Esophagus muscularis mucosa (tissue), 4 donors: ENCODE measurements at regions not wholly inside any gene's neighbourhood (a gene's known extent, or its start where the extent isn't known, plus 50 kb on each side); places are given as distances from the start of the nearest gene placed in this dataset.

Source experiments
- DNase-seq: peaks from one replicate; pipeline ENCODE4 v3.0.0-alpha.2; 2017; ENCODE audit errors: extremely low spot score
- H3K27ac ChIP-seq, 4 donors: fragments of 200-600 bp; sonication (generic); replicated peaks in 1 of 4; 1 replicate in 3 of 4; 2 replicates in 1 of 4; pipeline ENCODE4 v1.5.1; 2016 to 2019; ENCODE audit warnings: mild to moderate bottlenecking in 1 of 4
- H3K27me3 ChIP-seq, 4 donors: fragments of 200-600 bp; sonication (generic); one replicate each; pipeline versions ENCODE4 v1.5.1 to v1.6.0; 2016 to 2019
- H3K36me3 ChIP-seq, 4 donors: fragments of 200-600 bp; sonication (generic); one replicate each; pipeline ENCODE4 v1.5.1; 2016 to 2019
- H3K4me1 ChIP-seq, 4 donors: fragments of 200-600 bp; sonication (generic); one replicate each; pipeline ENCODE4 v1.5.1; 2016 to 2019
- H3K4me3 ChIP-seq, 4 donors: fragments of 200-600 bp; sonication (generic); 1 replicate in 2 of 4; 2 replicates in 2 of 4; pipeline ENCODE4 v1.5.1; 2016 to 2019; ENCODE audit warnings: mild to moderate bottlenecking in 4 of 4, moderate library complexity in 1 of 4
- H3K9me3 ChIP-seq, 4 donors: fragments of 200-600 bp; sonication (generic); 1 replicate in 3 of 4; 2 replicates in 1 of 4; pipeline ENCODE4 v1.5.1; 2016 to 2019
- CTCF ChIP-seq, 3 experiments: fragments of 200-600 bp in 2 of 3; fragments of 450-650 bp in 1 of 3; sonication (generic) in 2 of 3; IDR thresholded peaks; one replicate each; pipeline ENCODE4 v1.5.1; 2017 to 2019; ENCODE audit warnings: antibody characterized with exemption in 3 of 3, mild to moderate bottlenecking in 2 of 3, moderate library complexity in 1 of 3
- EP300 ChIP-seq: sonication (generic); formaldehyde crosslinking; IDR thresholded peaks from one replicate; pipeline ENCODE4 v1.6.1; 2017; ENCODE audit warnings: antibody characterized with exemption
- POLR2A ChIP-seq: fragments of 450-650 bp; IDR thresholded peaks from one replicate; pipeline ENCODE4 v1.6.1; 2017; ENCODE audit warnings: antibody characterized with exemption, moderate library complexity, mild to moderate bottlenecking, low read depth
- POLR2AphosphoS5 ChIP-seq, 2 donors: sonication (generic); formaldehyde crosslinking; IDR thresholded peaks; one replicate each; pipeline ENCODE4 v1.6.1; 2017; ENCODE audit warnings: antibody characterized with exemption in 2 of 2
- WGBS: methylation state at CpG from one replicate; pipeline ENCODE4 v1.1.5; 2018; 5-methylcytosine and 5-hydroxymethylcytosine counted together
- intact Hi-C: fragments of 100-400 bp; cut with DNase I; formaldehyde crosslinking; loops from one replicate; pipeline ENCODE4 v1.15.1; 2023

- intact Hi-C loops: no loop called here
- no peak overlapping the region for H3K4me3 ChIP-seq
- no peak overlapping the region for H3K27ac ChIP-seq
- no peak for TF ChIP-seq POLR2A
- no peak for TF ChIP-seq EP300
- no peak for TF ChIP-seq CTCF (IDR thresholded peaks at IDR 0.05)
- no peak for TF ChIP-seq POLR2AphosphoS5 (IDR thresholded peaks at IDR 0.05)
- H3K27me3 ChIP-seq: no peaks in the 10 kb centered on the region
- WGBS: 81% methylated on average over 7 of the region's 7 CpGs
- H3K9me3 ChIP-seq: no peaks in the 10 kb centered on the region
- no peak for DNase-seq
- H3K4me1 ChIP-seq: no peaks in the 10 kb centered on the region
- H3K36me3 ChIP-seq: no peaks in the 10 kb centered on the region
These were observed 537.6 kb downstream of the ACTR3B start for GRCh38 chr7:153297141-153297540.

- WGBS: 44% methylated on average over 7 of the region's 7 CpGs
- Histone ChIP-seq H3K9me3 (peaks cover 0 to 12% (median 2%) of the 10 kb centered on the region in 4 donors), H3K4me3 (no peak overlapping the region), H3K27ac (no peak overlapping the region), H3K27me3 (no peaks in the 10 kb centered on the region), H3K4me1 (no peaks in the 10 kb centered on the region), H3K36me3 (no peaks in the 10 kb centered on the region)
- no peak for DNase-seq
- intact Hi-C loops: no loop called here
- no peak for TF ChIP-seq EP300
- TF ChIP-seq POLR2AphosphoS5 (IDR thresholded peaks at IDR 0.05): no peak
- TF ChIP-seq CTCF (IDR thresholded peaks at IDR 0.05): no peak
- no peak for TF ChIP-seq POLR2A
These were observed 542.4 kb downstream of the ACTR3B start for GRCh38 chr7:153301936-153302335.

GRCh38 chr7:153320005-153320404, 560.5 kb downstream of the ACTR3B start:
- intact Hi-C loops: no loop called here
- TF ChIP-seq POLR2AphosphoS5 (IDR thresholded peaks at IDR 0.05) (no peak), POLR2A (no peak), EP300 (no peak), CTCF (IDR thresholded peaks at IDR 0.05) (no peak)
- H3K36me3 ChIP-seq: no peaks in the 10 kb centered on the region
- WGBS: 23% methylated on average over 4 of the region's 4 CpGs
- H3K27ac ChIP-seq: no peak overlapping the region
- no peak overlapping the region for H3K4me3 ChIP-seq
- peak; percentile 74 for DNase-seq
- H3K9me3 ChIP-seq: peaks cover 0 to 4% (median 0%) of the 10 kb centered on the region in 4 donors
- peaks cover 0 to 18% (median 11%) of the 10 kb centered on the region in 4 donors for H3K4me1 ChIP-seq
- H3K27me3 ChIP-seq: no peaks in the 10 kb centered on the region

GRCh38 chr7:153320681-153321080, 561.1 kb downstream of the ACTR3B start:
- Histone ChIP-seq H3K9me3 (peaks cover 0 to 4% (median 0%) of the 10 kb centered on the region in 4 donors), H3K4me3 (no peak overlapping the region), H3K27me3 (no peaks in the 10 kb centered on the region), H3K4me1 (peaks cover 0 to 18% (median 11%) of the 10 kb centered on the region in 4 donors), H3K36me3 (no peaks in the 10 kb centered on the region), H3K27ac (no peak overlapping the region)
- TF ChIP-seq POLR2AphosphoS5 (IDR thresholded peaks at IDR 0.05) (no peak), CTCF (IDR thresholded peaks at IDR 0.05) (no peak), POLR2A (no peak), EP300 (no peak)
- no peak for DNase-seq
- intact Hi-C loops: no loop called here
- WGBS: 57% methylated on average over 4 of the region's 4 CpGs

GRCh38 chr7:153322991-153323390, 563.4 kb downstream of the ACTR3B start:
- no peak for DNase-seq
- Histone ChIP-seq H3K9me3 (peaks cover 0 to 4% (median 0%) of the 10 kb centered on the region in 4 donors), H3K27me3 (no peaks in the 10 kb centered on the region), H3K4me3 (no peak overlapping the region), H3K4me1 (peaks cover 0 to 18% (median 11%) of the 10 kb centered on the region in 4 donors), H3K36me3 (no peaks in the 10 kb centered on the region), H3K27ac (no peak overlapping the region)
- WGBS: 80% methylated on average over 11 of the region's 11 CpGs
- TF ChIP-seq POLR2A: no peak
- no peak for TF ChIP-seq EP300
- no peak for TF ChIP-seq CTCF (IDR thresholded peaks at IDR 0.05)
- no peak for TF ChIP-seq POLR2AphosphoS5 (IDR thresholded peaks at IDR 0.05)
- intact Hi-C loops: no loop called here
